NCI-H2196 (cell line): ENCODE measurements at regions not wholly inside any gene's neighbourhood (a gene's known extent, or its start where the extent isn't known, plus 50 kb on each side); places are given as distances from the start of the nearest gene placed in this dataset.
"Not testable (repeated sequence)": the region's sequence is repeated elsewhere in the genome, so short reads cannot be mapped to it uniquely, and the experiment has no call there.

Experiments
- DNase-seq: peaks from one replicate; lab custom pipeline; 2025; ENCODE audit not compliant: unreplicated experiment; lab: John Stamatoyannopoulos, UW

DNA sequence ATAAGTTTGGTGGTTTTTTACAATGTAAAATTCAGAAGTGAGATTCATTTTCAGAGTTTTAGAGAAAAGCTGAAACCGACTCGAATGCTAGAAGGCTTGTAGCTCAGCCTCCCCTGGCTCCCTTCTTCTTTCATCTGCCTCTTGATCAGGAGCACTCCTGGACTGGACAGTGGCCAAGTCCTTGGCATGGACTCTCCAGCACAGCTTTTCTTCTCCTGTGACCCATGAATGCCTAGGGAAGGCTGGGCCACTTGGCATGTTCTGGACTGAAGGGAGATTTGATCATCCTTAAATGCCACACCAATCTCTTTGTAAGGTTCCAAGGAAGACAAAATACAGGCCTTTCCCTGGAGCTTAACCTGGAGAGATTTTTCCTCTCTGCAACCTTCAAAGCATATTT is 384.0 kb upstream of the SASH1 start:
- no peak for DNase-seq

DNA sequence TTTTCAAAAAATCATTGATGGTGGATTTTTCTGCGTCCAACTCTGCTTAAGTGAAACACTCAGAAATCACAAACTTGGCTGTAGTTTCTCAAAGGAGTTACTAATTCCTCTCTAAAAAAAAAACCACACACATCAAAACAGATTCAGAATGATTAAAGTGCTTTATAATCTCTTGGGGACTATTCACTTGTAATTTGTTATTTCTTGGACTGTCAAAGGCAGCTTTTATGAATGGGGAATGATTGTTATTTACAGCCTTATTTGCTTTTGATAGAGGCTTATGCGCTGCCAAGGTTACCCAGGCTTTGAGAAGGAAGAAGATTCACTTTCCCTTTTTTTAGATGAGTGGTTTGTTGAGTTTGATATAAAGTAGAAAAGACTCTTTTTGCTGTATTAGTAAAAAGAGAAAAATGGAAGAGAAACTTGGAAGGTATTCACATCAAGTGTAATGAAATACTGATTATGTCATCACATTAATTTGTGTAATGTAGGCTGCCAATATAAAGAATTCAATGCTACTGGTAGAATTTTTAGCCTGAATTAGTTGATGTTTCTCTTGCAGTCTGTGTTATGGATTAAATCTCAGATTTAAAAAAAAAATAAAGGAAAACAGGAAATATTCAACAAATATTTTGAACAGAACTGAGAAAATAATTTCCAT is 381.0 kb upstream of the SASH1 start:
- no peak for DNase-seq

DNA sequence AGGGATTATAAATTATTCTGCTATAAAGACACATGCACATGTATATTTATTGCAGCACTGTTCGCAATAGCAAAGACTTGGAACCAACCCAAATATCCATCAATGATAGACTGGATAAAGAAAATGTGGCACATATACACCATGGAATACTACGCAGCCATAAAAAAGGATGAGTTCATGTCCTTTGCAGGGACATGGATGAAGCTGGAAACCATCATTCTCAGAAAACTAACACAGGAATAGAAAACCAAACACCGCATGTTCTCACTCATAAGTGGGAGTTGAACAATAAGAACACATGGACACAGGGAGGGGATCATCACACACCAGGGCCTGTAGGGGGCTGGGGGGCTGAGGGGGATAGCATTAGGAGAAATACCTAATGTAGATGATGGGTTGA is 377.2 kb upstream of the SASH1 start:
- not testable (repeated sequence) for DNase-seq

DNA sequence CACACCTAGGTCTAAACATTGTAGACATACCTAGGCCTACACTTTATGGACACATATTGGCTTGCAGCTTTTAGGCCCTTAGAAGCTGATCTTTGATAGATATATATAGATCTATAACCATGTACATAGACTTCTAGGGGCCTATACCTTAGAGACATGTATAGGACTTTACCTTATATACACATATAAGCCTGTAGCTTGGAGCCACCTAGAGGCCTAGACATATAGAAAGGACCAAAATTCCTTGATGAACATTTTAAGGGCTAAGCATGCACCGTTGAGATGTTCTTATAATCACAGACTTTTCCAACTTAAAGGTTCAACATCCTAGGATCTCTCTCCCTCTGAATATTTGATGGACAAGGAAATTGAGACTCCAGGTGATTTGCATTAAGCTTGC is 371.7 kb upstream of the SASH1 start:
- DNase-seq, result no peak

DNA sequence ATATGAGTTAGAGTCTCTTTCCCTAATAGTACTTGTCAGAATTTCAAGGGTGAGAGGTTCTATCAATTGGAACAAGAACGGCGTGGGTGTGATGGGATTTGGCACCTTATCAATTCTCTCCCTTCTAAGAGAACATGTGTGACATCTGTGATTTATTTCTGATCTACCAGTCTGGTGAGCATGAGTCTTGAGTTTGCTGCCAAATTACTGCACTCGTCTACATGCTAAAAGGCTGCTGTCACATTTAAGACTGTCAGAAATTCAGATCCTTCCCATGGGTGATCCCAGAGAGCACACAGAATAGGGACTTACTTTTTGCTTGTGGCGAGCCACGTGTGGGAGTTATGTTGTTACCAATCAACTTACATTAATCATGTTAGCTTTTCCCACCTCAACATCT is 370.2 kb upstream of the SASH1 start:
- no peak for DNase-seq

DNA sequence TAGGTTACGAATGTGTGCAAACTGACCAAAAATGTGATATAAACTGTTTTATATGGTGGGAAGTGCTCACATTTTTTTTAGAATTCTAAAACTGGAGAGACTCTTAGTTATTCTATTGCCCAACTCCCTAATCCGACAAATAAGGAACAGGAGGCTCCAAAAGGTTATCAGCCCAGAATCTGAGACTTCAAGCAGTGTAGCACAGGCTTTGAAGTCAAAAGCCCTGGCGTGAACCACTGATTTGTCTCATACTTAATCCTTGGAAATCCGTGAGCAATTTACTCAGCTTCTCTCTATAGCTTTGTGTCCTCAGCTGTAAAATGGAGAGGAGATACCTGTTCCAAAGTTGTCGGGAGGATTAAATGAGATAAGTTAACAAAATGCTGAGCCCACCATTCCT is 368.8 kb upstream of the SASH1 start:
- DNase-seq, result no peak

DNA sequence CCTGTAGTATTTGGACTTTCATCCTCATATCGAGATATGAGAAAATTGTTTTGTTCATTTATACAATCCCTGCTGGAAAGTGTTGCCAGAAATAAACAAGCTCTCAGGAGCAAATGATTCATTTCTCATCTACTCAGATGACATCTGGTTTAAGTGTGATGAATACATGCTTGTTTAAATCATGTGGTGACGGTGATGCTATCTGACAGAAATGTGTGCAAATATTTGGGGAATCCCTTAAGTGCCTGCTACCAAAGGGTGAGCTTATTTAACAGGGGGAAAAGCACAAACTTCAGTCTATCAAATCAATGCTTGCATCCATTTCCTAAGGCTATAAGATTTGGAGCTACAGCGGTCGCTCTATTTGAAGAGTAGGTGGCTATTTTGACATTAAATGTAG is 368.3 kb upstream of the SASH1 start:
- DNase-seq, result no peak

DNA sequence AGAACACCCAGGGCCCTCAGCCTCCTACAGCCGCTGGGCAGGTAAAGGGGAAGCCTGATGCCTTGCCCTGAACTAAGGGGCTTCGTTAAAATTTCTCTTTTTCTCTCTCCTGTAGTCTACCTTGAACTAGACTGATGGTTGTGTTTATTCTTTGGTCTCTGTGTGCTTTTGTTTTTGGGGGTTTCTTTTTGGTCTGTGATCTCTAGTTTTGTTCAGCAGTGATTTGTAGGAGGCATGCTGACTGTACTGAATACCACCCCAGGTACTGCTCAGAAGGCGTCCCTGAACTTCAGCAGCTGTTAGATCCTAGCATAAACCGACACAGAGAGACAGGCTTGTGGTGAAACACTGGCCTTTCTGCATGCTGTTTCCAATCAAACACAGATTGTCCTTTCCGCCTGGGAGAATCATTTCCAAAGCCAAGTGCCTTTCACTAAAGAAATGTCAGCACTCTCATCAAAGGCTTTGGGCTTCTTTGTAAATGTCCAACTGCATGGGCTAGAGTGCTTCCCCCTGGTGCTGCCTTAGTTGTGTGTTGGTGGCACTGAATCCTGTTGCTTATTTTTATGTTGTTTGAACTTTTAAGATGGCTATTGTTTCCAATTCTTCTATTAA is 364.7 kb upstream of the SASH1 start:
- no peak for DNase-seq

DNA sequence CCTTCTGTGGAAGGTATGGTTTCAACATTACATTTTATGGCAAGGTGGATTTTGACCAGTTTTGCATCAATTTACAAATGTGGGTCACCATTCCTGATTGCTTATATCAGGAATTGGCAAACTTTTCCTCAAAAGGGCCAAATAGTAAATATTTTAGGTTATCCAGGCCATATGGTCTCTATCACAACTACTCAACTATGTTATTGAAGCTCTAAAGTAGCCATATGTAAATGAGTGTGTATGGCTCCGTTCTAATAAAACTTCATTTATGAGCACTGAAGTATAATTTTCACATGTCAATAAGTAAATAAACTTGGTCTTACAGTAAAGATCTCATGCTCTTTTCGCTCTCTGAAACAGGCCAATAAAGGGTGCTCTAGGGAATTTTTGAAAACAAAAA is 362.7 kb upstream of the SASH1 start:
- no peak for DNase-seq

DNA sequence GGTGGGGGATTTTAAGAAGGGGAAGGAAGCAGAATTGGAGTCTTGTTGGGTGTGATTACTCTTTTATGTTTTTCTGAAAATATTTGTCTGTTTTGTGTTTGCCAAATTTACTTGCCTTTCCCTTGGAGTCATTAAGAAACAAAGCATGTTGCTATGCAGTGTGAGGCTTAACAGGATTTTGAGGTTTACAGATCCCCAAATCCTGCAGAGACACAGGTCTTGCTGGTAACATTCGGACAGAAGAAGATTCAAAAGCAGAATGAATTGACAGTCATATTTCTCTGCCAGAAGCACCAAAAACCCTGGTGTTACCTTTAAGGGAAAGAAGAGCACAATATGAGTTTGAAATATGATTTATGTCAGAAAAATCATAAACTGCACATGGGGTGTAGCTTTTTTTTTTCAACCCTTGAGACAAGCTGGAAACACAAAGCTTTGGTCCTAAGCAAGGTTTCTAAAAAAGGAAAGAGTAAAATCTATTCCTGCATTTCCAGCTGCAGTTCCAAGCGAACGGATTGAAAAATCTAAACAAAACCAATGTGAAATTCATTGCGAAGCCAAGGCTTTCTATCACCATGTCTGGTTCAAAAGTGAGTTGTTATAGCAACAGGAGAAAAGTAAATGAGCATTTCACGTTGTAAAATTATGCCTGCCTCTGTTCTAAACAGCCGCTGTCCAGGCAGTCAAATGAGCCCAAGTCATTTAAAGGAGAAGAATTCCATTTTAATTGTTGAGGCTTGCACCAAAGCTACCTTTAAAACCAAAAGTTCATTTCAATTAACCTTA is 358.9 kb upstream of the SASH1 start:
- no peak for DNase-seq

DNA sequence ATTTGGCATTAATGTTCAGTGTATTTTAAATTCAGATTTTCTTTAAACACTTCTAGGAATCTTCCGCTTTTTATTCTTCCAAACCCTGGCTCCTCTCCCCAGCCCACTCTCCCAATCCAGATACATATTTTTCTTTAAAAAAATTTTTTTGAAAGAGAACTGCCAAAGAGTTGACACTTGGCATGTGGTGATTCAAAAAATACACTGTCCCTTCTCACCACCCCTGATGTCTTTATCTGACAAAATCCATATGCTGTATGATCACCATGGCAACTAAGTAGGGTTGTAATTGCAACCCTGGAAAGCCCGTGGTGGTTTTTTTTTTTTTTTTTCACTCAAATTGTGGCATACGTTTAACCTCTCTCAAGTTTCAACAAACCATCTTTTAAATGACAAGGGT is 355.8 kb upstream of the SASH1 start:
- DNase-seq, result no peak

DNA sequence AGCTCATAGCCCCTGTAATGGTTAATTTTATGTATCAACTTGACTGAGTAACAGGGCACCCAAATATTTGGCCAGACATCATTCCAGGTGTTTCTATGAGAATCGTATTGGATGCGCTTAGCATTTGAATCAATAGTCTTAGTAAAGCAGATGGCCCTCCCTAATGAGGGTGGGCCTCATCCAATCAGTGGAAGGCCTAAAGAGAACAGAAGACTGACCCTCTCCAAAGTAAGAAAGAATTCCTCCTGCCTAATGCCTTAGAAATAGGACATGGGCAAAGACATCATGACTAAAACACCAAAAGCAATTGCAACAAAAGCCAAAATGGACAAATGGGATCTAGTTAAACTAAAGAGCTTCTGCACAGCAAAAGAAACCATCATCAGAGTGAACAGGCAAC is 352.5 kb upstream of the SASH1 start:
- DNase-seq, result no peak

DNA sequence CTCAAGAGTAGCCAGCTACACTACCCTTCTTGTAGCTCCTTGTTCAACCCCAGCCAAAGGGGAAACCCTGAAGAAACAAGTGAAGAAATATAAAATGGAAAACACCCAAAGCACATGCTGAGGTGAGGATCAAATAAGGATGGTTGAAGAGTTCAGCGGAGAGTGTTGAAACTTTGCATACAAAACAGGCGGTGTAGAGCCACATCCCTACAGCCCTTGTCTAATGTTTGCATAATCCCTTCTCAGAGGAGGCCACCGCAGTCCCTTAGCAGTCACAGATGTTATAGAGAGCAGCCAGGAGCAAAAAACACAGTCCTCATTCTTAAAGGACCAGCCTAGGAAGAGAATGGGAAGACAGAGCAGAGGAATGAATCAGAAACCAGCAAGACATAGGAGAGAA is 350.7 kb upstream of the SASH1 start:
- no peak for DNase-seq

DNA sequence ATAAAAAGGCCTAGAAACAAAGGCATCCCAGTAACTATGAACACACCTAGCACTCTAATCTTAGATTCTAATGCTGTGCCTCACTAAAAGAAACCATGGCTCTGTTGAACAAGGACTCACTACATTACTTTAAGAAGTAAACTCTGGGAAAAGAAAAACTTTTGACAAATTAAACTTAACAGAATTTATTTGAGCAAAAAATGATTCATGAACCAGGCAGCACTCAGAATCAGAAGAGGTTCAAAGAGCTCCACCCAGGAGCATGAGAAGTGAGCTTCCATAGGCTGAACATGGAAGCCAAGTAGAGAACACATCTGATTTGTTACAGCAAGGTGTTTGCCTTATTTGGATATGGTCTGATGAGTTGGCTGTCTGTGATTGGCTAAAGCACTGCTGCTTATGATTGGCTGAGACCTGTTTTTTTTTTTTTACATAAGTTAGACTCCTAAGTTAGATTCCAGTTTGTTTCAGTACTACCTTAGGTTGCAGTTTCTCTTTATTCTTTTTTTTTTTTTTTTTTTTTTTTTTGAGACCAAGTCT is 343.6 kb upstream of the SASH1 start:
- no peak for DNase-seq

DNA sequence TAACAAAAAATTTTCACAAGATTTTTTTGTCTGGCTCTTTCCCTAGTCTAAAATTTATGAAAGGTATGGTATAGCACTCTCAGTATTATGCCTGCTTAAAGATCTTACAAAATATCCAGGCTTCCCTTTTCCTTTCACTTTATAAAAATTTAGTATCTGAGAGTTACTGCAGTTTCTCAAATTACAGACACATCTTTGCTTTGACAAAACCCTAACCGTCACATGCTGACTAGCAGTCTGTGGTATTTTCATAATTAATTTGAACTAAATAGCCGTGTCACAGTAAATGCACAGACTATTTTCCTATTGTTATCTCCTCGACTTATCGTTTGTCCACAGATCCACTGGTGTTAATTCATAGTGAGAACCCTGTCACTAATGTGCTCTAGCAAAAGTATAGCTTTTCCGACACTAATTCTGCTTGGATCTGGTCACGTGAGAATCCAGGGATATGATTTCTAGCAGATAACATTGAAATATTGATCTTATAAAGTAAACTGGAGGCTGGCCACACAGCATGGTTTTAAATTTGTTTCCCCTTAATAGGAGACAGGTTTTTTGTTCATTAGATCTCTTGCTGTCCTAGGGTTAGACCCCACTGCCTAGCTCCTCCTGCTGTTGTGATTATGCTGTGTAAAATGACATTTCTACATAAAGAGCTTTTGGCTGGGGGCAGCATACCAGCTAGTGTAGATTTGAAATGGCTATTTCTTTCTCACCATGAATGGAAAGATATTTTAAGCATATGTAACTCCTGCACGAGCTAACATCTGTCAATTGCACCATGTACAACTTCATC is 340.6 kb upstream of the SASH1 start:
- no peak for DNase-seq

DNA sequence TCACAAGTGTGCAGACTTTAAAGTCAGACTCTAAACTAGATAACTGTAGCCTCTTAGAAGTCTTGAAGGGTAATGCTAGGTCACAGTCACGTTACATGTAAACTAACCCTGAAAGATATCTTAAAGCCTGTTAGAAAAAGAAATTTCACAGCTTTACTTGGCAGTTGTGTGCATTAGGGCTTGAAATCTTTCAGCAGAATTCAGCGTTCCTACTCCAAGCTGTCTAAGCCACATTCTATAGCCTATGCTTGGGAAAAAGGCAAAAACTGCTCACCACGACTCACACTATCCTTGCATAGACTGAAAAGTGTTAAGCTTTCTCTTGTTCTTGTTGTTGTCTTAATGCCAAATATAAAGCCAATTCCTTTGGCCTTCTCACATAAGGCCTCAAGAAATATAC is 338.0 kb upstream of the SASH1 start:
- DNase-seq, result no peak

DNA sequence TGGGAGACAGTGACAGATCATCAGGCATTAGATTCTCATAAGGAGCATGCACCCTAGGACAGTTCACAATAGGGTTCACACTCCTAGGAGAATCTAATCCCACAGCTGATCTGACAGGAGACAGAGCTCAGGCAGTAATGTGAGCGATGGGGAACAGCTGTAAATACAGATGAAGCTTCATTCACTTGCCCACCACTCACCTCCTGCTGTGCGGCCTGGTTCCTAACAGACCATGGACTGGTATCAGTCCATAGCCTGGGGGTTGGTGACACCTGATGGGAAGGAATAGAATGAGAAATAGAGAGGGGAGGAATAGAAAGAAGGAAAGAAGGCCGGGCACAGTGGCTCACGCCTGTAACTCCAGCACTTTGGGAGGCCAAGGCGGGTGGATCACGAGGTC is 336.8 kb upstream of the SASH1 start:
- no peak for DNase-seq

DNA sequence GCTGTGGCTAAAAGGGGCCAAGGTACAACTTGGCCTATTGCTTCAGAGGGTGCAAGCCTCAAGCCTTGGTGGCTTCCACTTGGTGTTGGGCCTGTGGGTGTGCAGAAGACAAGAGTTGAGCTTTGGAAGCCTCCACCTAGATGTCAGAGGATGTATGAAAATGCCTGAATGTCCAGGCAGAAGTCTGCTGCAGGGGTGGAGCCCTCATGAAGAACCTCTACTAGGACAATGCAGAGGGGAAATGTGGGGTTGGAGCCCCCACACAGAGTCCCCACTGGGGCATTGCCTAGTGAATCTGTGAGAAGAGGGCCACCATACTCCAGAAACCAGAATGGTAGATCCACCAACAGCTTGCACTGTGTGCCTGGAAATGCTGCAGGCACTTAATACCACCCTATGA is 332.1 kb upstream of the SASH1 start:
- DNase-seq, result not testable (repeated sequence)

DNA sequence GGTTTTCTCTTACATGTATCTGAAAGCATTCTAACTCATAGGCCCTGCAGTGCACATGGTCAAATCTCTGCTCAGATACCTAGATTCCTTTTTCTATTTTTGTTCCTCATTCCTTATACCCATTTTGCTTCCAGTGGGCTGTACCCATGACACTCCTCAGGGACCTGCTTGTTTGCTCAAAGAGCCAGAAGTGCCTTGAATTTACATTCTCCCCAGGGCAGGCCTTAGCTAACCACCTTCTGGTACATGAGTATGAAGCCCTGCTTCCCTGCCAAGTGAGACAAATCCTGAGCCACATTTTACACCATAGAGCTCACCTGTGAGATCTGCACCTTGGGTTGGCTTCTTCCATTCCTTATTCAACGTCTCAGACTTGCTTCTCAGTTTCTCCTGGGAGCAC is 326.6 kb upstream of the SASH1 start:
- no peak for DNase-seq

DNA sequence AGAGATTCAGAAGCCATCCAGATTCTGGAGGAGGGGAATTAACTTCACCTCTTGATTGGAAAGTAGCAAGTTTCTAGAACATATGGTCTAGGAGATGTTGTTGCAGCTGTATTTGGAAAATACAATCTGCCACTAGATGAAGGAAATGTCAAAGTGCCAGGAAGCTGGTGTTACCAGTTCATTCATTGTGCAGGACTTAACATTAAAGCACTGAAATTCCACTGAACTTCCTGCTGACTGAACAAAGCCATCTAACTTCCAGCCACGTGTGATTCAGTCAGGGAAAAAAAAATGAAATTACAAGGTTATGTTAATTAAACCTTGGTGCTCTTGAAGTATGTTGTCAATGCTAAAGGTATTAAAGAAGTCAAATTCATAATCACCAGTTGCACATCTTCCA is 321.5 kb upstream of the SASH1 start:
- no peak for DNase-seq

DNA sequence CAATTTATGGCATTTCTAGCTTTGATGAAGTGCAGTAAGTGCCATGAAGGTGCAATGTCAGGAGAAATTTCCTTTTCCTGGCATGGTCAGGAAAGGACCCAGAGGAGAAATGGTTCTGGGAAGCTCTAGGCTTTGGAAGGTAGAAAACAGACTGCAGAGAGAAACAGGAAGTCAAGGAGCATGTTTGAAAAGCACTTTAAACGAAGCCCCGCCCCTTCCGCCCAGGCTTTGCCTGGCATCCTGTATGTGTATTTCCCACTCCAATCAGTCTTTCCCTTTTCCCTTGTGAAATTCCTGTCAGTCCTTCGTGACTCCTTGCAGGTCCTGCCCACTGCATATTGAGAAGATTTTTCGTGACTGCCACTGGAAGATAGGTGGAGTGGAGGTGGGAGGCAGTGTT is 320.9 kb upstream of the SASH1 start:
- DNase-seq, result no peak
